ENCODE measurements at regions not wholly inside any gene's neighbourhood (a gene's known extent, or its start where the extent isn't known, plus 50 kb on each side); places are given as distances from the start of the nearest gene placed in this dataset.

- ATAC-seq = no peak
- intact Hi-C loops (cut with micrococcal nuclease) = no loop called here
These were observed 687.4 kb downstream of the PRR16 start for GRCh38 chr5:121151534-121151933.

More at GRCh38 chr5:121151534-121151933, 687.4 kb downstream of the PRR16 start:
- TF ChIP-seq POLR2A (IDR thresholded peaks at IDR 0.05; ENCODE audit: borderline replicate concordance, extremely low read depth, insufficient read depth, insufficient read length) (no peak), ELF1 (IDR thresholded peaks at IDR 0.05; ENCODE audit: borderline replicate concordance, low read depth) (no peak), SRF (IDR thresholded peaks at IDR 0.05; ENCODE audit: low read depth) (no peak), YY1 (IDR thresholded peaks at IDR 0.05; ENCODE audit: extremely low read depth, insufficient replicate concordance, low read depth, low read length) (no peak), TCF7L2 (IDR thresholded peaks at IDR 0.05; ENCODE audit: borderline replicate concordance, extremely low read depth, insufficient read depth, insufficient read length) (no peak), EZH2phosphoT487 (IDR thresholded peaks at IDR 0.05; ENCODE audit: borderline replicate concordance) (no peak), CBX3 (IDR thresholded peaks at IDR 0.05; ENCODE audit: low read depth) (no peak), RAD21 (IDR thresholded peaks at IDR 0.05; ENCODE audit: low read depth) (no peak), POLR2AphosphoS5 (IDR thresholded peaks at IDR 0.05; ENCODE audit: low read depth, low read length) (no peak), EZH2 (IDR thresholded peaks at IDR 0.05) (no peak), FOSL1 (IDR thresholded peaks at IDR 0.05; ENCODE audit: low read depth) (no peak), ZFX (IDR thresholded peaks at IDR 0.05) (no peak), ZNF274 (IDR thresholded peaks at IDR 0.05; ENCODE audit: low read depth, low read length) (no peak), EGR1 (IDR thresholded peaks at IDR 0.05; ENCODE audit: low read depth) (no peak), CEBPB (IDR thresholded peaks at IDR 0.05; ENCODE audit: low read depth) (no peak)
- TF ChIP-seq, protein P1, sequence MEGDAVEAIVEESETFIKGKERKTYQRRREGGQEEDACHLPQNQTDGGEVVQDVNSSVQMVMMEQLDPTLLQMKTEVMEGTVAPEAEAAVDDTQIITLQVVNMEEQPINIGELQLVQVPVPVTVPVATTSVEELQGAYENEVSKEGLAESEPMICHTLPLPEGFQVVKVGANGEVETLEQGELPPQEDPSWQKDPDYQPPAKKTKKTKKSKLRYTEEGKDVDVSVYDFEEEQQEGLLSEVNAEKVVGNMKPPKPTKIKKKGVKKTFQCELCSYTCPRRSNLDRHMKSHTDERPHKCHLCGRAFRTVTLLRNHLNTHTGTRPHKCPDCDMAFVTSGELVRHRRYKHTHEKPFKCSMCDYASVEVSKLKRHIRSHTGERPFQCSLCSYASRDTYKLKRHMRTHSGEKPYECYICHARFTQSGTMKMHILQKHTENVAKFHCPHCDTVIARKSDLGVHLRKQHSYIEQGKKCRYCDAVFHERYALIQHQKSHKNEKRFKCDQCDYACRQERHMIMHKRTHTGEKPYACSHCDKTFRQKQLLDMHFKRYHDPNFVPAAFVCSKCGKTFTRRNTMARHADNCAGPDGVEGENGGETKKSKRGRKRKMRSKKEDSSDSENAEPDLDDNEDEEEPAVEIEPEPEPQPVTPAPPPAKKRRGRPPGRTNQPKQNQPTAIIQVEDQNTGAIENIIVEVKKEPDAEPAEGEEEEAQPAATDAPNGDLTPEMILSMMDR (IDR thresholded peaks at IDR 0.05 in 2 of 3, conservative IDR thresholded peaks at IDR 0.05 in 1 of 3; ENCODE audit: borderline replicate concordance in 1 of 3, insufficient read depth in 1 of 3, low read depth in 2 of 3, low read length in 2 of 3) = no peak
- no TSS peak for BruUV-seq (replicated peaks)
- ChIA-PET RAD21 (ENCODE audit: low non-redundant PET in 1 of 2, low total read pairs in 2 of 2, uncharacterized antibody in 2 of 2, unreplicated experiment in 2 of 2) (no interaction called here), CTCF (no interaction called here), POLR2A (no interaction called here)
- no peaks in the 10 kb centered on the region for H3K36me3 ChIP-seq (ENCODE audit: control insufficient read depth in 1 of 2, insufficient read depth in 2 of 2, low read length in 2 of 2)
- H2AFZ ChIP-seq (ENCODE audit: low read depth, low read length, poor library complexity, severe bottlenecking) = no peak overlapping the region
- H3K79me2 ChIP-seq (ENCODE audit: insufficient read depth, low read length) = no peaks in the 10 kb centered on the region
- H4K20me1 ChIP-seq (ENCODE audit: insufficient read depth) = no peaks in the 10 kb centered on the region
- no peak overlapping the region for H3K27ac ChIP-seq (ENCODE audit: low read depth, low read length)
- H3K9ac ChIP-seq (ENCODE audit: low read length) = no peak overlapping the region
- H3K9me2 ChIP-seq (ENCODE audit: insufficient read depth) = no peaks in the 10 kb centered on the region
- no peaks in the 10 kb centered on the region for H3K9me3 ChIP-seq (ENCODE audit: control insufficient read depth in 1 of 2, insufficient read depth in 1 of 2, low read depth in 1 of 2, low read length in 2 of 2)
- H3K4me1 ChIP-seq (ENCODE audit: control insufficient read depth in 1 of 2, insufficient read depth in 2 of 2, low read length in 2 of 2) = no peaks in the 10 kb centered on the region
- no peak for DNase-seq (ENCODE audit: low read depth, low spot score)
- H3K27me3 ChIP-seq (ENCODE audit: insufficient read depth, low read length) = no peaks in the 10 kb centered on the region
- H3K4me2 ChIP-seq (ENCODE audit: low read length) = no peak overlapping the region
- no peak overlapping the region for H3K4me3 ChIP-seq (replicated peaks in 1 of 2; ENCODE audit: low read depth in 1 of 2, low read length in 2 of 2)

Measured in HCT116 (cell line).